Peyer's patch (tissue), 4 donors: ENCODE measurements at regions not wholly inside any gene's neighbourhood (a gene's known extent, or its start where the extent isn't known, plus 50 kb on each side); places are given as distances from the start of the nearest gene placed in this dataset.

Experiments used
- DNase-seq, 3 donors: peaks; one replicate each; pipeline ENCODE4 v3.0.0-alpha.2; 2017 to 2019
- H3K27ac ChIP-seq, 4 donors: fragments of 200-600 bp; sonication (generic); one replicate each; pipeline ENCODE4 v1.5.1; 2016 to 2019
- H3K27me3 ChIP-seq, 2 donors: fragments of 200-600 bp; sonication (generic); one replicate each; pipeline ENCODE4 v1.5.1; 2019
- H3K36me3 ChIP-seq, 3 donors: fragments of 200-600 bp; sonication (generic); one replicate each; pipeline ENCODE4 v1.5.1; 2016 to 2019
- H3K4me1 ChIP-seq, 4 donors: fragments of 200-600 bp; sonication (generic); one replicate each; pipeline ENCODE4 v1.5.1; 2016 to 2019
- H3K4me3 ChIP-seq, 4 donors: fragments of 200-600 bp; sonication (generic); 1 replicate in 3 of 4; 2 replicates in 1 of 4; pipeline ENCODE4 v1.5.1; 2016 to 2019; ENCODE audit warnings: mild to moderate bottlenecking in 1 of 4
- H3K9me3 ChIP-seq, 4 donors: fragments of 200-600 bp; sonication (generic); one replicate each; pipeline ENCODE4 v1.5.1; 2016 to 2019; ENCODE audit warnings: mild to moderate bottlenecking in 1 of 4
- CTCF ChIP-seq, 6 experiments: fragments of 450-650 bp in 4 of 6; fragments of 200-600 bp in 2 of 6; sonication (generic) in 1 of 6; IDR thresholded peaks; one replicate each; pipeline ENCODE4 v1.5.1; 2017 to 2019; ENCODE audit warnings: antibody characterized with exemption in 6 of 6, mild to moderate bottlenecking in 3 of 6, moderate library complexity in 1 of 6
- POLR2A ChIP-seq, 2 donors: fragments of 450-650 bp; IDR thresholded peaks; one replicate each; pipeline ENCODE4 v1.5.1; 2017; ENCODE audit warnings: antibody characterized with exemption in 2 of 2, mild to moderate bottlenecking in 2 of 2, moderate library complexity in 2 of 2

GRCh38 chr21:24042687-24043086 is 1564.6 kb downstream of the MRPL39 start:
- no peak for DNase-seq
- Histone ChIP-seq H3K36me3 (no peaks in the 10 kb centered on the region), H3K4me1 (peaks cover 0 to 3% (median 0%) of the 10 kb centered on the region in 4 donors), H3K27ac (no peak overlapping the region), H3K4me3 (no peak overlapping the region), H3K9me3 (peaks cover 0 to 9% (median 0%) of the 10 kb centered on the region in 4 donors), H3K27me3 (no peaks in the 10 kb centered on the region)
- no peak for TF ChIP-seq CTCF (IDR thresholded peaks at IDR 0.05)
- TF ChIP-seq POLR2A (IDR thresholded peaks at IDR 0.05) = no peak

GRCh38 chr21:24032709-24033232 is 1574.5 kb downstream of the MRPL39 start:
- no peak for DNase-seq
- H3K9me3 ChIP-seq = no peaks in the 10 kb centered on the region
- no peak overlapping the region for H3K4me3 ChIP-seq
- no peak for TF ChIP-seq POLR2A (IDR thresholded peaks at IDR 0.05)
- no peak for TF ChIP-seq CTCF (IDR thresholded peaks at IDR 0.05)
- no peaks in the 10 kb centered on the region for H3K4me1 ChIP-seq
- H3K27ac ChIP-seq = no peak overlapping the region
- H3K36me3 ChIP-seq = no peaks in the 10 kb centered on the region
- H3K27me3 ChIP-seq = no peaks in the 10 kb centered on the region

GRCh38 chr21:24027396-24027795 is 1579.9 kb downstream of the MRPL39 start:
- DNase-seq = no peak
- Histone ChIP-seq H3K9me3 (no peaks in the 10 kb centered on the region), H3K27ac (no peak overlapping the region), H3K27me3 (no peaks in the 10 kb centered on the region), H3K36me3 (no peaks in the 10 kb centered on the region), H3K4me3 (no peak overlapping the region), H3K4me1 (no peaks in the 10 kb centered on the region)
- TF ChIP-seq CTCF (IDR thresholded peaks at IDR 0.05) = no peak
- TF ChIP-seq POLR2A (IDR thresholded peaks at IDR 0.05) = no peak

- no peak for DNase-seq
- no peak overlapping the region for H3K4me3 ChIP-seq
- H3K36me3 ChIP-seq = no peaks in the 10 kb centered on the region
- no peak overlapping the region for H3K27ac ChIP-seq
- TF ChIP-seq POLR2A (IDR thresholded peaks at IDR 0.05) = no peak
- H3K9me3 ChIP-seq = peaks cover 0 to 4% (median 0%) of the 10 kb centered on the region in 4 donors
- no peaks in the 10 kb centered on the region for H3K4me1 ChIP-seq
- no peaks in the 10 kb centered on the region for H3K27me3 ChIP-seq
Observed at GRCh38 chr21:24025101-24025500, 1582.2 kb downstream of the MRPL39 start.

GRCh38 chr21:24023936-24024335 is 1583.3 kb downstream of the MRPL39 start:
- no peaks in the 10 kb centered on the region for H3K27me3 ChIP-seq
- H3K27ac ChIP-seq = no peak overlapping the region
- H3K4me1 ChIP-seq = no peaks in the 10 kb centered on the region
- no peak for DNase-seq
- H3K9me3 ChIP-seq = peaks cover 0 to 4% (median 0%) of the 10 kb centered on the region in 4 donors
- H3K36me3 ChIP-seq = no peaks in the 10 kb centered on the region
- no peak for TF ChIP-seq POLR2A (IDR thresholded peaks at IDR 0.05)
- no peak for TF ChIP-seq CTCF (IDR thresholded peaks at IDR 0.05)
- no peak overlapping the region for H3K4me3 ChIP-seq

- Histone ChIP-seq H3K4me1 (no peaks in the 10 kb centered on the region), H3K27ac (no peak overlapping the region), H3K4me3 (no peak overlapping the region), H3K36me3 (no peaks in the 10 kb centered on the region), H3K9me3 (peaks cover 0 to 4% (median 0%) of the 10 kb centered on the region in 4 donors), H3K27me3 (no peaks in the 10 kb centered on the region)
- TF ChIP-seq POLR2A (IDR thresholded peaks at IDR 0.05) = no peak
- no peak for DNase-seq
Observed at GRCh38 chr21:24023402-24023801, 1583.9 kb downstream of the MRPL39 start.

GRCh38 chr21:24014381-24014780 is 1592.9 kb downstream of the MRPL39 start:
- H3K4me1 ChIP-seq = no peaks in the 10 kb centered on the region
- H3K36me3 ChIP-seq = no peaks in the 10 kb centered on the region
- H3K9me3 ChIP-seq = no peaks in the 10 kb centered on the region
- H3K27me3 ChIP-seq = no peaks in the 10 kb centered on the region
- no peak overlapping the region for H3K27ac ChIP-seq
- H3K4me3 ChIP-seq = no peak overlapping the region
- TF ChIP-seq CTCF (IDR thresholded peaks at IDR 0.05) (peak in 1 of 6 experiments; percentile 20), POLR2A (IDR thresholded peaks at IDR 0.05) (no peak)
- DNase-seq = no peak
